Activated T-cell treated with anti-CD3 and anti-CD28 coated beads, Interleukin-2, amount 50 U/mL, for 72 hours (primary cell): ENCODE measurements at regions not wholly inside any gene's neighbourhood (a gene's known extent, or its start where the extent isn't known, plus 50 kb on each side); places are given as distances from the start of the nearest gene placed in this dataset.
"Not testable (repeated sequence)": the region's sequence is repeated elsewhere in the genome, so short reads cannot be mapped to it uniquely, and the experiment has no call there.

Experiments used
- ATAC-seq, 2 donors: fragments of 150-1000 bp; cut with Tn5 transposase; replicated peaks in 1 of 2; 2 replicates each; pipeline ENCODE4 v1.10.0; 2021; ENCODE audit warnings: moderate library complexity in 2 of 2, mild to moderate bottlenecking in 1 of 2
- DNase-seq, 2 donors: peaks; one replicate each; pipeline ENCODE4 v3.0.0; 2021 to 2022; ENCODE audit warnings: mixed read lengths in 1 of 2
- H3K27ac Mint-ChIP-seq: one replicate; pipeline ENCODE4 v1.8.0; 2022; ENCODE audit warnings: mild to moderate bottlenecking, moderate library complexity, mixed read lengths
- H3K27me3 Mint-ChIP-seq: one replicate; pipeline ENCODE4 v1.8.0; 2022; ENCODE audit warnings: low read depth, mixed read lengths
- H3K36me3 Mint-ChIP-seq, 2 donors: one replicate each; pipeline ENCODE4 v1.8.0; 2022; ENCODE audit warnings: mixed read lengths in 2 of 2, mild to moderate bottlenecking in 1 of 2; ENCODE audit not compliant: insufficient read depth in 2 of 2
- H3K4me1 Mint-ChIP-seq: one replicate; pipeline ENCODE4 v1.8.0; 2022; ENCODE audit warnings: low read depth, mixed read lengths
- H3K4me3 Mint-ChIP-seq, 2 donors: one replicate each; pipeline ENCODE4 v1.8.0; 2022; ENCODE audit warnings: mild to moderate bottlenecking in 2 of 2, mixed read lengths in 2 of 2, moderate library complexity in 2 of 2
- H3K9me3 Mint-ChIP-seq, 2 donors: one replicate each; pipeline ENCODE4 v1.8.0; 2022; ENCODE audit warnings: mixed read lengths in 2 of 2

- Mint-ChIP-seq H3K27me3 (no peaks in the 10 kb centered on the region), H3K4me1 (no peaks in the 10 kb centered on the region), H3K36me3 (peaks cover 0 to 9% of the 10 kb centered on the region in 2 donors), H3K4me3 (no peak overlapping the region), H3K27ac (no peak overlapping the region), H3K9me3 (peaks cover 2 to 6% of the 10 kb centered on the region in 2 donors)
- DNase-seq (no peak), ATAC-seq (no peak)
Measured at GRCh38 chr7:10756981-10757380, 216.7 kb upstream of the PHF14 start.

GRCh38 chr7:10759120-10759519 lies 214.6 kb upstream of the PHF14 start:
- ATAC-seq (no peak), DNase-seq (no peak)
- Mint-ChIP-seq H3K4me1 (no peaks in the 10 kb centered on the region), H3K36me3 (peaks cover 0 to 9% of the 10 kb centered on the region in 2 donors), H3K27ac (no peak overlapping the region), H3K9me3 (peaks cover 2 to 6% of the 10 kb centered on the region in 2 donors), H3K27me3 (no peaks in the 10 kb centered on the region), H3K4me3 (no peak overlapping the region)

- no peaks in the 10 kb centered on the region for H3K36me3 Mint-ChIP-seq
- no peaks in the 10 kb centered on the region for H3K4me1 Mint-ChIP-seq
- no peaks in the 10 kb centered on the region for H3K27me3 Mint-ChIP-seq
- no peak overlapping the region for H3K4me3 Mint-ChIP-seq
- ATAC-seq: no peak
- H3K27ac Mint-ChIP-seq: no peak overlapping the region
- no peaks in the 10 kb centered on the region for H3K9me3 Mint-ChIP-seq
- no peak for DNase-seq
Measured at GRCh38 chr7:10767771-10768170, 205.9 kb upstream of the PHF14 start.

GRCh38 chr7:10770176-10770575 lies 203.5 kb upstream of the PHF14 start:
- no peak overlapping the region for H3K4me3 Mint-ChIP-seq
- DNase-seq: no peak
- H3K36me3 Mint-ChIP-seq: no peaks in the 10 kb centered on the region
- H3K27ac Mint-ChIP-seq: no peak overlapping the region
- H3K27me3 Mint-ChIP-seq: no peaks in the 10 kb centered on the region
- no peaks in the 10 kb centered on the region for H3K4me1 Mint-ChIP-seq
- ATAC-seq: no peak
- H3K9me3 Mint-ChIP-seq: no peaks in the 10 kb centered on the region

GRCh38 chr7:10773430-10773829 lies 200.2 kb upstream of the PHF14 start:
- Mint-ChIP-seq H3K4me1 (no peaks in the 10 kb centered on the region), H3K9me3 (no peaks in the 10 kb centered on the region), H3K27me3 (no peaks in the 10 kb centered on the region), H3K4me3 (no peak overlapping the region), H3K27ac (no peak overlapping the region), H3K36me3 (no peaks in the 10 kb centered on the region)
- ATAC-seq (no peak), DNase-seq (no peak)

- Mint-ChIP-seq H3K27me3 (no peaks in the 10 kb centered on the region), H3K36me3 (no peaks in the 10 kb centered on the region), H3K4me3 (no peak overlapping the region), H3K27ac (no peak overlapping the region), H3K4me1 (no peaks in the 10 kb centered on the region), H3K9me3 (no peaks in the 10 kb centered on the region)
- DNase-seq (no peak), ATAC-seq (no peak)
Measured at GRCh38 chr7:10779465-10780399, 193.9 kb upstream of the PHF14 start.

GRCh38 chr7:10780400-10780747 lies 193.3 kb upstream of the PHF14 start:
- H3K4me1 Mint-ChIP-seq: no peaks in the 10 kb centered on the region
- H3K27me3 Mint-ChIP-seq: no peaks in the 10 kb centered on the region
- no peak overlapping the region for H3K27ac Mint-ChIP-seq
- no peaks in the 10 kb centered on the region for H3K9me3 Mint-ChIP-seq
- H3K36me3 Mint-ChIP-seq: no peaks in the 10 kb centered on the region
- H3K4me3 Mint-ChIP-seq: no peak overlapping the region
- DNase-seq: no peak
- no peak for ATAC-seq

GRCh38 chr7:10786976-10787375 lies 186.7 kb upstream of the PHF14 start:
- ATAC-seq, H3K9me3 Mint-ChIP-seq, H3K4me1 Mint-ChIP-seq, H3K27me3 Mint-ChIP-seq, H3K36me3 Mint-ChIP-seq, DNase-seq, H3K4me3 Mint-ChIP-seq, H3K27ac Mint-ChIP-seq: not testable (repeated sequence)

- ATAC-seq: no peak
- Mint-ChIP-seq H3K36me3 (no peaks in the 10 kb centered on the region), H3K27me3 (no peaks in the 10 kb centered on the region), H3K27ac (no peak overlapping the region), H3K4me1 (no peaks in the 10 kb centered on the region), H3K4me3 (no peak overlapping the region), H3K9me3 (no peaks in the 10 kb centered on the region)
- no peak for DNase-seq
Measured at GRCh38 chr7:10789170-10789569, 184.5 kb upstream of the PHF14 start.

- ATAC-seq (no peak), DNase-seq (no peak)
- no peaks in the 10 kb centered on the region for H3K4me1 Mint-ChIP-seq
- H3K27ac Mint-ChIP-seq: no peak overlapping the region
- H3K36me3 Mint-ChIP-seq: no peaks in the 10 kb centered on the region
- no peaks in the 10 kb centered on the region for H3K27me3 Mint-ChIP-seq
- peaks cover 0 to under 1% of the 10 kb centered on the region in 2 donors for H3K9me3 Mint-ChIP-seq
- no peak overlapping the region for H3K4me3 Mint-ChIP-seq
Measured at GRCh38 chr7:10790910-10791309, 182.8 kb upstream of the PHF14 start.

- ATAC-seq (no peak), DNase-seq (no peak)
- H3K9me3 Mint-ChIP-seq: peaks cover 0 to 2% of the 10 kb centered on the region in 2 donors
- H3K4me3 Mint-ChIP-seq: no peak overlapping the region
- H3K36me3 Mint-ChIP-seq: no peaks in the 10 kb centered on the region
- no peaks in the 10 kb centered on the region for H3K27me3 Mint-ChIP-seq
- H3K4me1 Mint-ChIP-seq: no peaks in the 10 kb centered on the region
- no peak overlapping the region for H3K27ac Mint-ChIP-seq
Measured at GRCh38 chr7:10793995-10794775, 179.5 kb upstream of the PHF14 start.

- ATAC-seq: no peak
Measured at GRCh38 chr7:10797157-10797556, 176.5 kb upstream of the PHF14 start.

GRCh38 chr7:10798044-10798443 lies 175.6 kb upstream of the PHF14 start:
- H3K9me3 Mint-ChIP-seq: peaks cover 0 to 2% of the 10 kb centered on the region in 2 donors
- H3K4me3 Mint-ChIP-seq: no peak overlapping the region
- ATAC-seq (no peak), DNase-seq (no peak)
- H3K27me3 Mint-ChIP-seq: no peaks in the 10 kb centered on the region
- no peaks in the 10 kb centered on the region for H3K4me1 Mint-ChIP-seq
- H3K36me3 Mint-ChIP-seq: no peaks in the 10 kb centered on the region
- no peak overlapping the region for H3K27ac Mint-ChIP-seq

More at GRCh38 chr7:10797157-10797556, 176.5 kb upstream of the PHF14 start:
- DNase-seq: no peak
- no peak overlapping the region for H3K4me3 Mint-ChIP-seq
- H3K36me3 Mint-ChIP-seq: no peaks in the 10 kb centered on the region
- H3K4me1 Mint-ChIP-seq: no peaks in the 10 kb centered on the region
- H3K27ac Mint-ChIP-seq: no peak overlapping the region
- H3K9me3 Mint-ChIP-seq: peaks cover 0 to 2% of the 10 kb centered on the region in 2 donors
- no peaks in the 10 kb centered on the region for H3K27me3 Mint-ChIP-seq
